Cardiac fibroblast (primary cell): ENCODE measurements at regions not wholly inside any gene's neighbourhood (a gene's known extent, or its start where the extent isn't known, plus 50 kb on each side); places are given as distances from the start of the nearest gene placed in this dataset.

Experiments
- DNase-seq, 2 donors: peaks; one replicate each; pipeline versions ENCODE4 v3.0.0 to v3.0.0-alpha.2; 2010; ENCODE audit warnings: low read depth in 2 of 2
- H3K4me3 ChIP-seq, 2 donors: replicated peaks in 1 of 2; 1 replicate in 1 of 2; 2 replicates in 1 of 2; pipeline ENCODE4 v1.5.1; 2011; ENCODE audit warnings: low read depth in 2 of 2, low read length in 2 of 2, mild to moderate bottlenecking in 2 of 2, moderate library complexity in 1 of 2
- CTCF ChIP-seq: IDR thresholded peaks from one replicate; pipeline ENCODE4 v1.5.1; 2011; ENCODE audit warnings: low read depth, mild to moderate bottlenecking, low read length, inconsistent platforms

GRCh38 chr17:77489239-77489892 is 348.6 kb downstream of the SEC14L1 start:
- no peak overlapping the region for H3K4me3 ChIP-seq
- no peak for TF ChIP-seq CTCF
- DNase-seq = no peak

GRCh38 chr17:77489893-77490255 is 349.1 kb downstream of the SEC14L1 start:
- no peak overlapping the region for H3K4me3 ChIP-seq
- peak; percentile 29 to 68 for DNase-seq
- TF ChIP-seq CTCF = no peak

GRCh38 chr17:77490361-77491183 is 349.8 kb downstream of the SEC14L1 start:
- no peak overlapping the region for H3K4me3 ChIP-seq
- TF ChIP-seq CTCF = no peak
- no peak for DNase-seq

GRCh38 chr17:77491921-77492445 is 351.2 kb downstream of the SEC14L1 start:
- TF ChIP-seq CTCF = no peak
- no peak overlapping the region for H3K4me3 ChIP-seq
- no peak for DNase-seq

GRCh38 chr17:77492446-77493237 is 351.9 kb downstream of the SEC14L1 start:
- no peak overlapping the region for H3K4me3 ChIP-seq
- no peak for TF ChIP-seq CTCF
- no peak for DNase-seq

- TF ChIP-seq CTCF = no peak
- H3K4me3 ChIP-seq = no peak overlapping the region
These were observed 352.6 kb downstream of the SEC14L1 start for GRCh38 chr17:77493238-77493820.

More at GRCh38 chr17:77493238-77493820, 352.6 kb downstream of the SEC14L1 start:
- DNase-seq = no peak
